NCI-H2107 treated with DMSO at 0.1 percent for 48 hours (cell line): ENCODE measurements at regions not wholly inside any gene's neighbourhood (a gene's known extent, or its start where the extent isn't known, plus 50 kb on each side); places are given as distances from the start of the nearest gene placed in this dataset.
"Not testable (repeated sequence)": the region's sequence is repeated elsewhere in the genome, so short reads cannot be mapped to it uniquely, and the experiment has no call there.

ENCODE experiments used
- DNase-seq: peaks from one replicate; lab custom pipeline; 2025; ENCODE audit not compliant: unreplicated experiment; lab: John Stamatoyannopoulos, UW

DNA sequence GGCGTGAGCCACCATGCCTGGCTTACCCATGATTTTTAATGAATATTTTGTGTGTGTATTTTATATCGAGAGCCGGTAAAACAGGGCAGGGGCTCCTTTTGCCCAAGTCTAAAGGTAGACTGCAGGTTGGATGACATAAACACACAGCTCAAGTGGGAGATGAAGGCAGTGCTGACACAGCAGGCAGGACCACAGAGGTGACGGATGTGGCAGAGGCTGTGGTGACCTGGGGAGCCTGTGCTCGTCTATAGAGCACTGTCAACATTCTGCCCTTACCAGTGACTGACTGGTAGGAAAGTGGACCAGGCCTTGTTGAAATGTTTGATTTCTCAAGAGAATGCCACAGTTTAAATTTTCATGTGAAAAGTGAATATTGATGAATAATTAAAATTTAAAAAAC is 137.5 kb downstream of the ZFP64 start:
- DNase-seq, result no peak

DNA sequence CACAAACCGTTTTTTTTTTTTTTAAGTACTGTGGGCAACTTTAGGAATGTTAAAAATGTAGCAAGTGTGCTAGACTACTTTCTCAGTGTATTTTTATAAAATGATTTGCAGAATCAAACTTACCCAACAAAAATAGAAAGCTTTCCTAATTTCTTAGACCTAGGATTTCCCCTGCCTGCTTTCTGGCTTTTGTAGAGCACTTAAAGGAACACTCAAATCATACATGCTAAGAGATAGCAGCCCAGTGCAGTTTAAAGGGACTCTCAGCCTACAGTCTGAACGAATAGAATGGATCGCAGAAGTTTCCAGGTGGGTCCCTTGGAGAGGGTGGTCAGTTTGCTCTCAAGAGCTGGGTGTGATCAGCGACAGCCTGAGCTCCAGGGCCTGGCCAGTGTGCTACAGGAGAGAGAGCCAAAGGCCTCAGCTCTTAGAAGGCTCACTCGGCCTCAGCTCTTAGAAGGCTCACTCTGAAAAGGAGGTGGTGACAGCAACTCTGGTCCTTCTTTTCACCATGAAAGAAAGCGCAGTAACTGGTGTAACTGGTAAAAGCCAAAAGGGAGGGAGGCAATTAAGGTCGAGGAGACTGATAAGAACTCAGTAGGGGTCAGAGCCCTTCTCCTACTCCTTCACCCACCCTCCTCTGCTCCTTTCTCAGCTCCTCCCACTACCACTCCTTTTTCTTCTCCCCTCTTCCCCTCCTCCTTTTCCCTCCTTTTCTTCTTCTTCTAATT is 142.4 kb downstream of the ZFP64 start:
- no peak for DNase-seq

- DNase-seq, result no peak
Measured at GRCh38 chr20:52047811-52048764, 143.5 kb downstream of the ZFP64 start.

- DNase-seq, result no peak
Measured at GRCh38 chr20:52041966-52042365, 149.6 kb downstream of the ZFP64 start.

DNA sequence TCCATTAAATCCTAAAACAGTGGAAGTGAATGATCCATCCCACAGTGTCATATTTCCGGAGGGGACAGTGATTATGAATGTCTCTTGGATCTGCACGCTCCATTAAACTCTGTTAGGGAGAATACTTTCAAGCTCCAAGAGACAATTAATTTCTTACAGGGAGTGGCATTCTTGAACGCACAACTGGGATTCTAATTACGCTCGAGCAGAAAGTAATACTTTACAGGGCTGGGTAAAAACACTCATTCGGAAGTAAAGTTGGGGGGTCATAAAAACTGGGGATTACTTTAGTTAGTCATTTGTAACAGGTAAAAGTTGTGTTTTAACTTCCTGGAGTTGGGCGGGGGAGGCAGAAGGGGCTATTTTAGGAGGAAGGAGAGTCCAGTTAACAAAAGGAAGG is 151.8 kb downstream of the ZFP64 start:
- DNase-seq, result no peak

DNA sequence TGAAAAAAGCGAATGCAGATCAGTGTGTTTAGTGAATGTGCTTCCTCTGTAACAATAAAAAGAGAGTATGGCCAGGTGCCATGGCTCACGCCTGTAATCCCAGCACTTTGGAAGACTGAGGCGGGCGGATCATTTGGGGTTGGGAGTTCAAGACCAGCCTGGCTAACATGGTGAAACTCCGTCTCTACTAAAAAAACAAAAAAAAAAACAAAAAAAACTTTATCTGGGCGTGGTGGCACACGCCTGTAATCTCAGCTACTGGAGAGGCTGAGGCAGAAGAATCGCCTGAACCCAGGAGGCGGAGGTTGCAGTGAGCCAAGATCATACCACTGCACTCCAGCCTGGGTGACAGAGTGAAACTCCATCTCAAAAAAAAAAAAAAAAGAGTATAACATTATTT is 152.9 kb downstream of the ZFP64 start:
- not testable (repeated sequence) for DNase-seq

GRCh38 chr20:52037370-52037769 is 154.2 kb downstream of the ZFP64 start:
- DNase-seq, result no peak

GRCh38 chr20:52035977-52036376 is 155.6 kb downstream of the ZFP64 start:
- no peak for DNase-seq

GRCh38 chr20:52035498-52035897 is 156.1 kb downstream of the ZFP64 start:
- DNase-seq, result no peak

GRCh38 chr20:52034581-52034980 is 157.0 kb downstream of the ZFP64 start:
- DNase-seq, result no peak

DNA sequence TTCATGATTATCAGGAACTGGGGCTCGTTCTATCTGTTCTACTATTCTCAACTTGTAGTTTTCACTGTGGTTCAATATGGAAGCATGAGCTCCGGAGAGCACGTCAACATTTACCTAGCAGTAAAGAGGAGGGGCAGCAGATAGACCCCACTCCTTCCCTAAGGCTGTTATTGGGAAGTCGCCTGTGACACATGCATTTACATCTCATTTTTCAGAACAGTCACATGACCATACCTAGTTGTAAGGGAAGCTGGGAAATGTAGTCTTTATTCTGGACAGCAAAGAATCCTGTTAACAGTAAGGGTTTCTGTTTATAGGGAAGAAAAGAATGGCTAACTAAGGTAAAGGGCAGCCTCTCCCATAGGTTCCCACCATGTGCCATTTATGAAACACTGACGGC is 158.3 kb downstream of the ZFP64 start:
- no peak for DNase-seq

DNA sequence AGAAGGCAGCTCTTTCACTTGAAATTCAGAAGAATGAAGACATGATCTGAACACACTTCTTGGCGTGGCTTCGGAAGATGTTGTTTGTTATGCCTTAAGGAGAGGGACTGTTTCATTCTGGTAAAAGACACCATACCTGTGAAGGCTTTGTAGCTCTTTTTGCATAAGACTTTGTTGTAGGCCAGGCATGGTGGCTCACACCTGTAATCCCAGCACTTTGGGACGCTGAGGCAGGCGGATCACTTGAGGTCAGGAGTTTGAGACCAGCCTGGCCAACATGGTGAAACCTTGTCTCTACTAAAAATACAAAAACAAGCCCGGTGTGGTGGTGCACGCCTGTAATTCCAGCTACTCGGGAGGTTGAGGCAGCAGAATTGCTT is 159.3 kb downstream of the ZFP64 start:
- not testable (repeated sequence) for DNase-seq

- DNase-seq, result no peak
Measured at GRCh38 chr20:52031563-52032303, 159.8 kb downstream of the ZFP64 start.

- DNase-seq, result no peak
Measured at GRCh38 chr20:52031206-52031562, 160.4 kb downstream of the ZFP64 start.

DNA sequence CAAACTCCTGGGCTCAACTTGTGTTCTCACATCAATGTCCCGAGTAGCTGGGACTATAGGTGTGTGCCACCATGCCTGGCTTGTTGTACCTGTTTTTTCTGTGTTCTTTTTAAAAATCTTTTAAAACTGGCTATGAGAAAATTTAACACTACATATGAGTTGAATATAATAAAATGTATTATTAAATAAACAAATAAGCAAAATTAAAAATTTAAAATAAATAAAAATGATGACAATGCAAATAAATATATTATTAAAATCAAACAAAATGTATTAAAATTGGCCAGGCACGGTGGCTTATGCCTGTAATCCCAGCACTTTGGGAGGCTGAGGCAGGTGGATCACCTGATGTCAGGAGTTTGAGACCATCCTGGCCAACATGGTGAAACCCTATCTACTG is 162.4 kb downstream of the ZFP64 start:
- not testable (repeated sequence) for DNase-seq

DNA sequence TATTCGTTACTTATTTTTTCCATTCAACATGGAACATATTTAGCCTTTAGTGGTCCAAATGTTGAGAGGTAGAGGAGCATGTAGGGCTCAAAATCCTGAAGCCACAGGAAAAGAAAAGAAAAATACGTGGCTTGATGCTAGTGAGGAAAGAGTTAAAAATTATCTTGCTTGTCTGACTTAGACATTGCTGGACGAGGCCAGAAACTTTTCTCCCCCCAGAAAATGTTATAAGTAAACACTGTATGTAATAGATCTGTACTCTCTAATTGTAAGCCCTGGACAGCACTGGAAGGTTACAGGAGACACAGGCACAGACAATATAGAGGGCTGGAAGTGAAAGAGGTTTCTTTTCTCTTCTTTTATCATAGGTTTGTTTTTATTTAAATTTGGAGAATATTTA is 165.6 kb downstream of the ZFP64 start:
- DNase-seq, result no peak

- no peak for DNase-seq
Measured at GRCh38 chr20:52019313-52019712, 172.3 kb downstream of the ZFP64 start.

DNA sequence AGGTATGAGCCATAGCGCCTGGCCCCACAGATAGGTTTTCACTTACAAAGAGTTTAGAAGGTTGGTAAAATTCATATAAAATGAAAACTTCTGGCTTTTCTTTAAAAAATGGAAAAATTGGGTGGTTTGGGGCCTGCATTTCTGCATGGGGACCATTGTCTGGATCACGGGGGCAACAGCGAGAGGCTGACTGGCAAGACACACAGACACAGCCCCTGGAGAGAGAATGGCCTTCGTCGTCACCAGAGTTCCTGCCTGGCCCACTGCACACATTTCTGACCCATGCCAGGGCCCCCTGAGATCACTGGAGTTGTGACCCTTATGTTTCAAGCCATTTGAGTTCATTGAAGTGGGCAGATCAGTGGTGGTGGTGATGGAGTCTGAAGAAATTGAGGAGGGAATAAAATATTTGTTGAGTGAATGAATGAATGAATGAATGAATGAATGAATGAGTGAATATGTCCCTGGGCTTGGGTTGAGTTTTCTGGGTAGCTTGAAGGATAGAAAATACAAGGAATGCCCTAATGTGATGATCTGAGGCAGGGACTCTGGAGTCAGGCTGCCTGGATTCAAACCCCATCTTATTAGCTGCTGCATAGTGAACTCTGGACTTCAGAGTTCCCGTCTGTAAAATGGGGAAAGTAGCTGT is 173.8 kb downstream of the ZFP64 start:
- DNase-seq, result no peak

- DNase-seq, result no peak
Measured at GRCh38 chr20:52016022-52016421, 175.6 kb downstream of the ZFP64 start.

- no peak for DNase-seq
Measured at GRCh38 chr20:52015155-52015554, 176.4 kb downstream of the ZFP64 start.

DNA sequence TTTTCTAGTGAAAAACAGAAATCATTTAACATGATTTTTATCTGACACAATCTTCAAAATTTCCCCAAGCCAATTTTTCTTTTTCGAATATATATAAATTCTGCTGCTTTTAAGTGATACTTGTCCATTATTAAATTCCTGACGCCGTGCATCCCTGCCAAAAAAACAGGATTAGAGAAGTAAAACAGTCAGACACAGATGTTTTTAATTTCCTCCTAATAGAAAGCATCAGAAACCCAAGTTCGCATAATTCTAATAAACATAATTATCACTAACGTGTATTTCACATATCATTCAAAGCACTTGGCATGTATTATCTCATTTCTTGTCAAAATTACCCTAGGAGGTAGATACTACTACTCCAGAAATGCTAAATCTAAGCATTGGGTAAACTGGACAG is 179.5 kb downstream of the ZFP64 start:
- DNase-seq, result no peak
